ENCODE measurements at regions not wholly inside any gene's neighbourhood (a gene's known extent, or its start where the extent isn't known, plus 50 kb on each side); places are given as distances from the start of the nearest gene placed in this dataset.

DNA sequence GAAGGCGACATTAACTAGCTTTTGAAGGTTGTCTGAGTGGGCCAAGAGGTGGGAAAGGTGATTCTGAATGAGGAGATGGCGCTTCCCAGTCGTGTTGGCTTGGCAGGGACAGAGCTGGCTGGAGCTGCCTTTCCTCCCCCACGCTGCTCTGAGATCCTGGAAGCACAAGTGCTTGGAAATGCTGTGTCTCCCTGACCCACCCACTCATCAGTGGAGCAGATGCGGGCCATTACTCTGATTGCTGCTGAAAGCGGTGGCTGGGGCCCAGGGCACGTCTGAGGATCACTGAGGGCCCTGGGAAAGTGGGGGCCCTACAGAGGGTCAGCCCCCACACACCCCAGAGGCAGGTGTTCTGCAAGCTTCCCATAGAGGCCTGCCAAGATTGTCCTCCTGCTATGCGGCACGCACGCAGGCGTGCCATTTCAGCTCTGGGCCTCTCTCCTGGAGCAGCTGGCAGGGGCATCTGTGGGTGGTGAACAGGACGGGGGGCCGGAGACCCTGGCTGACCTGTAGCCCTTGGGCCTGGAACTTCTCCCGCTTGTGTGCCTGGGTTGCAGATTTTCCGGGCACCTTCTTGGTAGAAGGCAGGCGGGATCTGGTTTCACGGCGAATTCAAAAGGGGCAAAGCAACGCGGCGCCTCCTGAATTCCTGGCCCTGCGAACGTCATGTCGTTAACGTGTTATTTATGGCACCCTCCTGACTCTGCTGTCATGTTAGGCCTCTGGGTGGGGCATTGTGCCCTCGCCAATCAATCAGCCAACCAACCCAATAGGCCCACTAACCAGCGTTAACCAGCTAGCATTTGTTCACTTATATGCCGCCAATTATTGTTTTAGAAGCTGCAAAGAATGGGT lies 133.8 kb upstream of the TBX3 start:
- no peaks in the 10 kb centered on the region for H4K20me1 ChIP-seq (ENCODE audit: insufficient read depth)
- no peaks in the 10 kb centered on the region for H3K9me3 ChIP-seq (ENCODE audit: low read length)
- H3K79me2 ChIP-seq (replicated peaks; ENCODE audit: insufficient read depth, low read length): no peaks in the 10 kb centered on the region
- TF ChIP-seq POLR2AphosphoS5 (IDR thresholded peaks at IDR 0.05): no peak
- no peak for TF ChIP-seq EZH2 (IDR thresholded peaks at IDR 0.05; ENCODE audit: borderline replicate concordance, insufficient read depth, low read length, poor library complexity, severe bottlenecking)
- H3K4me2 ChIP-seq (ENCODE audit: low read length): no peak overlapping the region
- H3F3A ChIP-seq (ENCODE audit: insufficient read depth, low read length, poor library complexity, severe bottlenecking): no peaks in the 10 kb centered on the region
- H3K4me3 ChIP-seq (ENCODE audit: low read length): no peak overlapping the region
- H3K9me2 ChIP-seq (ENCODE audit: insufficient read depth, low read length): no peaks in the 10 kb centered on the region
- H2AFZ ChIP-seq (ENCODE audit: low read depth, low read length): no peak overlapping the region
- no peak overlapping the region for H3K27ac ChIP-seq (ENCODE audit: low read length)
- H3K27me3 ChIP-seq (ENCODE audit: insufficient read depth, low read depth, low read length): peaks cover 39% of the 10 kb centered on the region
- no peaks in the 10 kb centered on the region for H3K36me3 ChIP-seq (ENCODE audit: insufficient read depth, low read length)
- H3K9ac ChIP-seq (ENCODE audit: low read length): no peak overlapping the region

DNA sequence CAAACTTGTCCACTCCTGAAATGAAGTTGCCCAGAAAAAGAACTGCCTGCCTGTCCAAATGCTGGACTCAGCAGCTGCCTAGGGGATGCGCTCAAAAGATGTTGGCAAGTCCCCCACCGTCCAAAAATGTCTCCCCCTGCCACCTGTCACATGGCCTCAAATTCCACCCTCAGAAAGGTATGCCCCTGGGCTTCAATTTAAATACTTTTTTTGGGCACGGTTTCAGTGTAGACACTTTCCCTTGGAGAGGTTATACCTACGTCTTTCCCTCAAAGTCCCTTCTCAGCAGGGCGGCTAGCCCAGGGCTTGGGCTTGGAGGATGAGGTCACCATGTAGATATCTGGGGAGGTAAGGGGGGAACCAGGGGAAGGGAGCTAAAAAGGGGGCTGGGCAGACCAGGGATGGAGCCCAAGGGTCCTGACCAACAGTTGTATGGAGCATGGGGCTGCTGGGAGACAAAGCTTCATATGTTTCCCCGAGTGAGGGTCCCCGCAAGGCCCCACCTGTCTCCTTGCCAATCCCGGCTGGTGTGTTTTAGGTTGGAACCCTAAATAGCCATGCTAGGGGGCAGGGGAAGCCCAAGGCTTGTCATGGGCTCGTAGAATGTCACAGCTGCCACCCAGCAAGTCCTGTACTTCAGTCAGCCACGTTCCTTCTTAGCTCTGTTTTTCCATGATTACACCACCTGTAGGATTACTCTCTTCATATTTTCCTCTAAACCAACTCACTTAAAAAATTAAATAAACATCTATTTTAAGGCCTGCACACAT lies 131.2 kb upstream of the TBX3 start:
- Histone ChIP-seq H3K27ac (ENCODE audit: low read length) (no peak overlapping the region), H3K4me2 (ENCODE audit: low read length) (no peak overlapping the region), H3K9ac (ENCODE audit: low read length) (no peak overlapping the region), H4K20me1 (ENCODE audit: insufficient read depth) (no peaks in the 10 kb centered on the region), H2AFZ (ENCODE audit: low read depth, low read length) (no peak overlapping the region), H3K27me3 (ENCODE audit: insufficient read depth, low read depth, low read length) (peaks cover 48% of the 10 kb centered on the region), H3K36me3 (ENCODE audit: insufficient read depth, low read length) (no peaks in the 10 kb centered on the region), H3K9me2 (ENCODE audit: insufficient read depth, low read length) (no peaks in the 10 kb centered on the region), H3K9me3 (ENCODE audit: low read length) (no peaks in the 10 kb centered on the region), H3F3A (ENCODE audit: insufficient read depth, low read length, poor library complexity, severe bottlenecking) (no peaks in the 10 kb centered on the region), H3K79me2 (replicated peaks; ENCODE audit: insufficient read depth, low read length) (no peaks in the 10 kb centered on the region), H3K4me3 (ENCODE audit: low read length) (no peak overlapping the region)
- TF ChIP-seq EP300 (conservative IDR thresholded peaks at IDR 0.05; ENCODE audit: poor library complexity, severe bottlenecking): no peak
- no peak for TF ChIP-seq EZH2 (IDR thresholded peaks at IDR 0.05; ENCODE audit: borderline replicate concordance, insufficient read depth, low read length, poor library complexity, severe bottlenecking)
- TF ChIP-seq, protein P1, sequence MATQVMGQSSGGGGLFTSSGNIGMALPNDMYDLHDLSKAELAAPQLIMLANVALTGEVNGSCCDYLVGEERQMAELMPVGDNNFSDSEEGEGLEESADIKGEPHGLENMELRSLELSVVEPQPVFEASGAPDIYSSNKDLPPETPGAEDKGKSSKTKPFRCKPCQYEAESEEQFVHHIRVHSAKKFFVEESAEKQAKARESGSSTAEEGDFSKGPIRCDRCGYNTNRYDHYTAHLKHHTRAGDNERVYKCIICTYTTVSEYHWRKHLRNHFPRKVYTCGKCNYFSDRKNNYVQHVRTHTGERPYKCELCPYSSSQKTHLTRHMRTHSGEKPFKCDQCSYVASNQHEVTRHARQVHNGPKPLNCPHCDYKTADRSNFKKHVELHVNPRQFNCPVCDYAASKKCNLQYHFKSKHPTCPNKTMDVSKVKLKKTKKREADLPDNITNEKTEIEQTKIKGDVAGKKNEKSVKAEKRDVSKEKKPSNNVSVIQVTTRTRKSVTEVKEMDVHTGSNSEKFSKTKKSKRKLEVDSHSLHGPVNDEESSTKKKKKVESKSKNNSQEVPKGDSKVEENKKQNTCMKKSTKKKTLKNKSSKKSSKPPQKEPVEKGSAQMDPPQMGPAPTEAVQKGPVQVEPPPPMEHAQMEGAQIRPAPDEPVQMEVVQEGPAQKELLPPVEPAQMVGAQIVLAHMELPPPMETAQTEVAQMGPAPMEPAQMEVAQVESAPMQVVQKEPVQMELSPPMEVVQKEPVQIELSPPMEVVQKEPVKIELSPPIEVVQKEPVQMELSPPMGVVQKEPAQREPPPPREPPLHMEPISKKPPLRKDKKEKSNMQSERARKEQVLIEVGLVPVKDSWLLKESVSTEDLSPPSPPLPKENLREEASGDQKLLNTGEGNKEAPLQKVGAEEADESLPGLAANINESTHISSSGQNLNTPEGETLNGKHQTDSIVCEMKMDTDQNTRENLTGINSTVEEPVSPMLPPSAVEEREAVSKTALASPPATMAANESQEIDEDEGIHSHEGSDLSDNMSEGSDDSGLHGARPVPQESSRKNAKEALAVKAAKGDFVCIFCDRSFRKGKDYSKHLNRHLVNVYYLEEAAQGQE (IDR thresholded peaks at IDR 0.05; ENCODE audit: borderline replicate concordance): no peak
- no peak for TF ChIP-seq TAF1 (IDR thresholded peaks at IDR 0.05; ENCODE audit: low read depth)
- TF ChIP-seq SMC3 (conservative IDR thresholded peaks at IDR 0.05; ENCODE audit: poor library complexity): no peak
- TF ChIP-seq, protein P2, sequence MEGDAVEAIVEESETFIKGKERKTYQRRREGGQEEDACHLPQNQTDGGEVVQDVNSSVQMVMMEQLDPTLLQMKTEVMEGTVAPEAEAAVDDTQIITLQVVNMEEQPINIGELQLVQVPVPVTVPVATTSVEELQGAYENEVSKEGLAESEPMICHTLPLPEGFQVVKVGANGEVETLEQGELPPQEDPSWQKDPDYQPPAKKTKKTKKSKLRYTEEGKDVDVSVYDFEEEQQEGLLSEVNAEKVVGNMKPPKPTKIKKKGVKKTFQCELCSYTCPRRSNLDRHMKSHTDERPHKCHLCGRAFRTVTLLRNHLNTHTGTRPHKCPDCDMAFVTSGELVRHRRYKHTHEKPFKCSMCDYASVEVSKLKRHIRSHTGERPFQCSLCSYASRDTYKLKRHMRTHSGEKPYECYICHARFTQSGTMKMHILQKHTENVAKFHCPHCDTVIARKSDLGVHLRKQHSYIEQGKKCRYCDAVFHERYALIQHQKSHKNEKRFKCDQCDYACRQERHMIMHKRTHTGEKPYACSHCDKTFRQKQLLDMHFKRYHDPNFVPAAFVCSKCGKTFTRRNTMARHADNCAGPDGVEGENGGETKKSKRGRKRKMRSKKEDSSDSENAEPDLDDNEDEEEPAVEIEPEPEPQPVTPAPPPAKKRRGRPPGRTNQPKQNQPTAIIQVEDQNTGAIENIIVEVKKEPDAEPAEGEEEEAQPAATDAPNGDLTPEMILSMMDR (IDR thresholded peaks at IDR 0.05; ENCODE audit: poor library complexity, severe bottlenecking): no peak
- no peak for TF ChIP-seq RAD21 (conservative IDR thresholded peaks at IDR 0.05)
- TF ChIP-seq MXI1 (conservative IDR thresholded peaks at IDR 0.05; ENCODE audit: poor library complexity, severe bottlenecking): no peak
- TF ChIP-seq POLR2AphosphoS5 (IDR thresholded peaks at IDR 0.05): no peak
